Right ventricle myocardium inferior (tissue), 1 donor: ENCODE measurements at regions not wholly inside any gene's neighbourhood (a gene's known extent, or its start where the extent isn't known, plus 50 kb on each side); places are given as distances from the start of the nearest gene placed in this dataset.
"Not testable (repeated sequence)": the region's sequence is repeated elsewhere in the genome, so short reads cannot be mapped to it uniquely, and the experiment has no call there.

Experiments
- ATAC-seq: fragments of 200-7000 bp; cut with Tn5 transposase; one replicate; pipeline ENCODE4 v1.9.1; 2020; ENCODE audit warnings: mild to moderate bottlenecking, moderate library complexity
- DNase-seq: peaks from one replicate; pipeline ENCODE4 v3.0.0; 2021; ENCODE audit errors: missing footprints
- intact Hi-C: fragments of 100-400 bp; cut with DNase I; formaldehyde crosslinking; loops from one replicate; pipeline ENCODE4 v1.11.0; 2022
- donor health status: DM: no; HTN: yes; CAD: no; lungs with severe emphysema.

GRCh38 chr11:69869311-69869939 is 50.2 kb upstream of the FGF3 start:
- DNase-seq, result no peak
- intact Hi-C loops, result no loop called here

GRCh38 chr11:69870766-69871165 is 51.5 kb upstream of the FGF3 start:
- DNase-seq (no peak), ATAC-seq (no peak)
- intact Hi-C loops, result no loop called here

More at GRCh38 chr11:69869311-69869939, 50.2 kb upstream of the FGF3 start:
- no peak for ATAC-seq

- intact Hi-C loops, result no loop called here
- ATAC-seq, result no peak
- no peak for DNase-seq
Measured at GRCh38 chr11:69873166-69874077, 54.2 kb upstream of the FGF3 start.

GRCh38 chr11:69874178-69874983 is 55.2 kb upstream of the FGF3 start:
- ATAC-seq, result no peak
- intact Hi-C loops, result no loop called here
- no peak for DNase-seq

- ATAC-seq, result no peak
- intact Hi-C loops, result no loop called here
- no peak for DNase-seq
Measured at GRCh38 chr11:69874984-69875624, 55.9 kb upstream of the FGF3 start.

- DNase-seq, result no peak
- intact Hi-C loops, result no loop called here
- ATAC-seq, result no peak
Measured at GRCh38 chr11:69876013-69876412, 56.8 kb upstream of the FGF3 start.

GRCh38 chr11:69877235-69877634 is 58.0 kb upstream of the FGF3 start:
- intact Hi-C loops, result no loop called here
- DNase-seq (no peak), ATAC-seq (no peak)

GRCh38 chr11:69877704-69878103 is 58.5 kb upstream of the FGF3 start:
- intact Hi-C loops, ATAC-seq, DNase-seq: not testable (repeated sequence)

- ATAC-seq, result no peak
- DNase-seq, result no peak
- intact Hi-C loops, result no loop called here
Measured at GRCh38 chr11:69878144-69878883, 59.1 kb upstream of the FGF3 start.

- intact Hi-C loops, result no loop called here
- no peak for ATAC-seq
- DNase-seq, result no peak
Measured at GRCh38 chr11:69878927-69879728, 59.9 kb upstream of the FGF3 start.

GRCh38 chr11:69879729-69880005 is 60.5 kb upstream of the FGF3 start:
- DNase-seq (no peak), ATAC-seq (no peak)
- intact Hi-C loops, result no loop called here

GRCh38 chr11:69880041-69880825 is 61.0 kb upstream of the FGF3 start:
- no peak for ATAC-seq
- intact Hi-C loops, result no loop called here
- no peak for DNase-seq

GRCh38 chr11:69880826-69881445 is 61.7 kb upstream of the FGF3 start:
- no peak for ATAC-seq
- intact Hi-C loops, result no loop called here
- DNase-seq, result no peak

GRCh38 chr11:69881467-69882269 is 62.5 kb upstream of the FGF3 start:
- ATAC-seq, result no peak
- no peak for DNase-seq
- intact Hi-C loops, result no loop called here

- ATAC-seq, result no peak
- intact Hi-C loops, result no loop called here
- DNase-seq, result no peak
Measured at GRCh38 chr11:69882270-69882608, 63.0 kb upstream of the FGF3 start.
